ENCODE measurements at regions not wholly inside any gene's neighbourhood (a gene's known extent, or its start where the extent isn't known, plus 50 kb on each side); places are given as distances from the start of the nearest gene placed in this dataset.

GRCh38 chr16:72222503-72222902, 50.5 kb upstream of the PMFBP1 start:
- no peak overlapping the region for H3K27ac ChIP-seq (ENCODE audit: insufficient read depth, low read length)
- H4K20me1 ChIP-seq (ENCODE audit: control insufficient read depth, extremely low read depth, insufficient read depth, low read length), result no peaks in the 10 kb centered on the region
- H3K9ac ChIP-seq (ENCODE audit: insufficient read depth, low read length), result no peak overlapping the region
- H3K27me3 ChIP-seq (ENCODE audit: control insufficient read depth, insufficient read depth, low read length), result no peaks in the 10 kb centered on the region
- H2AFZ ChIP-seq (ENCODE audit: low read length), result no peak overlapping the region
- no peaks in the 10 kb centered on the region for H3K79me2 ChIP-seq (ENCODE audit: control insufficient read depth, insufficient read depth, low read length)
- H3K4me1 ChIP-seq (ENCODE audit: control insufficient read depth, extremely low read depth, insufficient read depth, low read length), result no peaks in the 10 kb centered on the region
- H3K4me2 ChIP-seq (ENCODE audit: extremely low read depth, insufficient read depth, low read length), result no peak overlapping the region
- DNase-seq (ENCODE audit: low read depth in 2 of 2), result no peak
- no peaks in the 10 kb centered on the region for H3K9me3 ChIP-seq (ENCODE audit: control insufficient read depth, insufficient read depth, low read depth, low read length)
- H3K36me3 ChIP-seq (ENCODE audit: control insufficient read depth, insufficient read depth, low read length), result no peaks in the 10 kb centered on the region
- no peak for TF ChIP-seq EZH2 (IDR thresholded peaks at IDR 0.05; ENCODE audit: low read length, missing control alignments)
- TF ChIP-seq, protein P1, sequence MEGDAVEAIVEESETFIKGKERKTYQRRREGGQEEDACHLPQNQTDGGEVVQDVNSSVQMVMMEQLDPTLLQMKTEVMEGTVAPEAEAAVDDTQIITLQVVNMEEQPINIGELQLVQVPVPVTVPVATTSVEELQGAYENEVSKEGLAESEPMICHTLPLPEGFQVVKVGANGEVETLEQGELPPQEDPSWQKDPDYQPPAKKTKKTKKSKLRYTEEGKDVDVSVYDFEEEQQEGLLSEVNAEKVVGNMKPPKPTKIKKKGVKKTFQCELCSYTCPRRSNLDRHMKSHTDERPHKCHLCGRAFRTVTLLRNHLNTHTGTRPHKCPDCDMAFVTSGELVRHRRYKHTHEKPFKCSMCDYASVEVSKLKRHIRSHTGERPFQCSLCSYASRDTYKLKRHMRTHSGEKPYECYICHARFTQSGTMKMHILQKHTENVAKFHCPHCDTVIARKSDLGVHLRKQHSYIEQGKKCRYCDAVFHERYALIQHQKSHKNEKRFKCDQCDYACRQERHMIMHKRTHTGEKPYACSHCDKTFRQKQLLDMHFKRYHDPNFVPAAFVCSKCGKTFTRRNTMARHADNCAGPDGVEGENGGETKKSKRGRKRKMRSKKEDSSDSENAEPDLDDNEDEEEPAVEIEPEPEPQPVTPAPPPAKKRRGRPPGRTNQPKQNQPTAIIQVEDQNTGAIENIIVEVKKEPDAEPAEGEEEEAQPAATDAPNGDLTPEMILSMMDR (conservative IDR thresholded peaks at IDR 0.05 in 1 of 2, IDR thresholded peaks at IDR 0.05 in 1 of 2; ENCODE audit: low read depth in 1 of 2, low read length in 2 of 2), result no peak
- H3K4me3 ChIP-seq (replicated peaks in 1 of 4; ENCODE audit: control extremely low read depth in 1 of 4, insufficient read depth in 1 of 4, low read depth in 3 of 4, low read length in 4 of 4), result no peak overlapping the region

Data from fibroblast of lung (primary cell).